CD4-positive, CD25-positive, alpha-beta regulatory T cell (primary cell): ENCODE measurements at regions not wholly inside any gene's neighbourhood (a gene's known extent, or its start where the extent isn't known, plus 50 kb on each side); places are given as distances from the start of the nearest gene placed in this dataset.
"Not testable (repeated sequence)": the region's sequence is repeated elsewhere in the genome, so short reads cannot be mapped to it uniquely, and the experiment has no call there.

Experiments
- ATAC-seq, 2 donors: fragments of 150-1000 bp; cut with Tn5 transposase; one replicate each; pipeline ENCODE4 v1.10.0; 2021; ENCODE audit warnings: low read depth in 2 of 2, moderate number of reproducible peaks in 2 of 2, moderate library complexity in 1 of 2
- DNase-seq, 3 donors: peaks; one replicate each; pipeline versions ENCODE4 v3.0.0 to v3.0.0-alpha.2; 2012 to 2022; ENCODE audit warnings: mixed read lengths in 1 of 3
- H3K27ac ChIP-seq: one replicate; pipeline ENCODE4 v1.7.0; 2013; ENCODE audit warnings: mild to moderate bottlenecking, low read length; ENCODE audit not compliant: insufficient read depth, poor library complexity, severe bottlenecking
- H3K27me3 ChIP-seq: one replicate; pipeline ENCODE4 v1.7.0; 2013; ENCODE audit warnings: low read length; ENCODE audit not compliant: control insufficient read depth, insufficient read depth
- H3K36me3 ChIP-seq: one replicate; pipeline ENCODE4 v1.7.0; 2013; ENCODE audit warnings: mild to moderate bottlenecking, low read length, moderate library complexity; ENCODE audit not compliant: control insufficient read depth, insufficient read depth
- H3K4me1 ChIP-seq: 2 replicates; pipeline ENCODE4 v1.7.0; 2013; ENCODE audit warnings: mild to moderate bottlenecking, low read length; ENCODE audit not compliant: insufficient read depth, control insufficient read depth, poor library complexity, severe bottlenecking
- H3K4me3 ChIP-seq: one replicate; pipeline ENCODE4 v1.7.0; 2013; ENCODE audit warnings: low read depth, mild to moderate bottlenecking, low read length, moderate library complexity
- H3K9me3 ChIP-seq, 2 experiments: 1 replicate in 1 of 2; 2 replicates in 1 of 2; pipeline ENCODE4 v1.7.0; 2013; ENCODE audit warnings: low read length in 2 of 2, mild to moderate bottlenecking in 1 of 2, moderate library complexity in 1 of 2; ENCODE audit not compliant: control insufficient read depth in 2 of 2
- H3K27ac Mint-ChIP-seq, 3 donors: one replicate each; pipeline ENCODE4 v1.8.0; 2020 to 2022; ENCODE audit warnings: mild to moderate bottlenecking in 3 of 3, mixed read lengths in 3 of 3, moderate library complexity in 2 of 3
- H3K27me3 Mint-ChIP-seq: one replicate; pipeline ENCODE4 v1.8.0; 2022; ENCODE audit warnings: mild to moderate bottlenecking, mixed read lengths
- H3K36me3 Mint-ChIP-seq: one replicate; pipeline ENCODE4 v1.8.0; 2020; ENCODE audit warnings: mixed read lengths
- H3K4me1 Mint-ChIP-seq, 4 donors: one replicate each; pipeline ENCODE4 v1.8.0; 2020 to 2022; ENCODE audit warnings: mixed read lengths in 4 of 4, mild to moderate bottlenecking in 1 of 4
- H3K4me3 Mint-ChIP-seq, 4 donors: one replicate each; pipeline ENCODE4 v1.8.0; 2020 to 2022; ENCODE audit warnings: mild to moderate bottlenecking in 4 of 4, mixed read lengths in 4 of 4, moderate library complexity in 3 of 4
- H3K9me3 Mint-ChIP-seq, 7 donors: one replicate each; pipeline ENCODE4 v1.8.0; 2020 to 2022; ENCODE audit warnings: mixed read lengths in 7 of 7, mild to moderate bottlenecking in 3 of 7, moderate library complexity in 2 of 7

- DNase-seq (no peak), ATAC-seq (no peak)
- Histone ChIP-seq H3K27me3 (peaks cover 9% of the 10 kb centered on the region), H3K4me1 (no peaks in the 10 kb centered on the region), H3K36me3 (no peaks in the 10 kb centered on the region), H3K9me3 (no peaks in the 10 kb centered on the region), H3K4me3 (no peak overlapping the region), H3K27ac (no peak overlapping the region)
- Mint-ChIP-seq H3K27me3 (peaks cover 60% of the 10 kb centered on the region), H3K9me3 (no peaks in the 10 kb centered on the region), H3K27ac (no peak overlapping the region), H3K4me3 (no peak overlapping the region), H3K4me1 (peaks cover 0 to 2% (median 0%) of the 10 kb centered on the region in 4 donors), H3K36me3 (peaks cover 3% of the 10 kb centered on the region)
Observed at GRCh38 chr17:49898366-49899190, 50.7 kb upstream of the TAC4 start.

GRCh38 chr17:49899191-49899485 is 51.3 kb upstream of the TAC4 start:
- Mint-ChIP-seq H3K4me3 (no peak overlapping the region), H3K27me3 (peaks cover 64% of the 10 kb centered on the region), H3K4me1 (peaks cover 0 to 2% (median 0%) of the 10 kb centered on the region in 4 donors), H3K27ac (no peak overlapping the region), H3K9me3 (no peaks in the 10 kb centered on the region), H3K36me3 (peaks cover 3% of the 10 kb centered on the region)
- Histone ChIP-seq H3K4me3 (no peak overlapping the region), H3K9me3 (no peaks in the 10 kb centered on the region), H3K4me1 (no peaks in the 10 kb centered on the region), H3K27ac (no peak overlapping the region), H3K36me3 (no peaks in the 10 kb centered on the region), H3K27me3 (peaks cover 12% of the 10 kb centered on the region)
- ATAC-seq = no peak
- DNase-seq = no peak

- no peak for ATAC-seq
Observed at GRCh38 chr17:49899588-49899987, 51.7 kb upstream of the TAC4 start.

GRCh38 chr17:49900801-49901200 is 52.9 kb upstream of the TAC4 start:
- DNase-seq, H3K9me3 ChIP-seq, H3K4me3 Mint-ChIP-seq, H3K36me3 Mint-ChIP-seq, H3K9me3 Mint-ChIP-seq, H3K27ac ChIP-seq, H3K4me3 ChIP-seq, H3K36me3 ChIP-seq, H3K4me1 Mint-ChIP-seq, H3K4me1 ChIP-seq, ATAC-seq: not testable (repeated sequence)
- peak overlapping the region in 1 of 3 donors; percentile 61 for H3K27ac Mint-ChIP-seq
- H3K27me3 ChIP-seq = peaks cover 15% of the 10 kb centered on the region
- peaks cover 73% of the 10 kb centered on the region for H3K27me3 Mint-ChIP-seq

More at GRCh38 chr17:49899588-49899987, 51.7 kb upstream of the TAC4 start:
- Histone ChIP-seq H3K36me3 (no peaks in the 10 kb centered on the region), H3K4me3 (no peak overlapping the region), H3K27ac (no peak overlapping the region), H3K27me3 (peaks cover 12% of the 10 kb centered on the region), H3K9me3 (no peaks in the 10 kb centered on the region), H3K4me1 (no peaks in the 10 kb centered on the region)
- Mint-ChIP-seq H3K9me3 (no peaks in the 10 kb centered on the region), H3K4me1 (peaks cover 0 to 2% (median 0%) of the 10 kb centered on the region in 4 donors), H3K27ac (no peak overlapping the region), H3K27me3 (peaks cover 68% of the 10 kb centered on the region), H3K4me3 (no peak overlapping the region), H3K36me3 (peaks cover 3% of the 10 kb centered on the region)
- DNase-seq = no peak

- Histone ChIP-seq H3K27me3 (peaks cover 15% of the 10 kb centered on the region), H3K36me3 (no peaks in the 10 kb centered on the region), H3K27ac (no peak overlapping the region), H3K9me3 (no peaks in the 10 kb centered on the region), H3K4me3 (no peak overlapping the region), H3K4me1 (no peaks in the 10 kb centered on the region)
- Mint-ChIP-seq H3K4me1 (peaks cover 0 to 2% (median 0%) of the 10 kb centered on the region in 4 donors), H3K27ac (no peak overlapping the region), H3K27me3 (peaks cover 73% of the 10 kb centered on the region), H3K36me3 (peaks cover 3% of the 10 kb centered on the region), H3K4me3 (no peak overlapping the region), H3K9me3 (no peaks in the 10 kb centered on the region)
- ATAC-seq (no peak), DNase-seq (no peak)
Observed at GRCh38 chr17:49901460-49902331, 53.8 kb upstream of the TAC4 start.

- no peaks in the 10 kb centered on the region for H3K36me3 Mint-ChIP-seq
- no peaks in the 10 kb centered on the region for H3K4me1 ChIP-seq
- peaks cover 75% of the 10 kb centered on the region for H3K27me3 Mint-ChIP-seq
- peaks cover 0 to 2% (median 0%) of the 10 kb centered on the region in 4 donors for H3K4me1 Mint-ChIP-seq
- H3K9me3 Mint-ChIP-seq = no peaks in the 10 kb centered on the region
- H3K36me3 ChIP-seq = no peaks in the 10 kb centered on the region
- no peak overlapping the region for H3K27ac Mint-ChIP-seq
- H3K4me3 Mint-ChIP-seq = no peak overlapping the region
- H3K27me3 ChIP-seq = peaks cover 15% of the 10 kb centered on the region
- H3K9me3 ChIP-seq = no peaks in the 10 kb centered on the region
- no peak for DNase-seq
- H3K4me3 ChIP-seq = no peak overlapping the region
- no peak overlapping the region for H3K27ac ChIP-seq
- no peak for ATAC-seq
Observed at GRCh38 chr17:49903523-49903922, 55.7 kb upstream of the TAC4 start.

- no peak for ATAC-seq
- Mint-ChIP-seq H3K27me3 (peaks cover 74% of the 10 kb centered on the region), H3K4me3 (no peak overlapping the region), H3K36me3 (no peaks in the 10 kb centered on the region), H3K27ac (no peak overlapping the region), H3K4me1 (peaks cover 0 to 8% (median 0%) of the 10 kb centered on the region in 4 donors), H3K9me3 (peaks cover 0 to 1% (median 0%) of the 10 kb centered on the region in 7 donors)
- H3K9me3 ChIP-seq = no peaks in the 10 kb centered on the region
- H3K4me1 ChIP-seq = no peaks in the 10 kb centered on the region
- H3K36me3 ChIP-seq = no peaks in the 10 kb centered on the region
- no peak overlapping the region for H3K27ac ChIP-seq
- peaks cover 19% of the 10 kb centered on the region for H3K27me3 ChIP-seq
- no peak for DNase-seq
- no peak overlapping the region for H3K4me3 ChIP-seq
Observed at GRCh38 chr17:49904893-49905292, 57.0 kb upstream of the TAC4 start.
